PC-9 (cell line): ENCODE measurements at regions not wholly inside any gene's neighbourhood (a gene's known extent, or its start where the extent isn't known, plus 50 kb on each side); places are given as distances from the start of the nearest gene placed in this dataset.

Experiments used
- CTCF ChIP-seq: fragments of 200-600 bp; sonication (generic); conservative IDR thresholded peaks from 2 replicates; pipeline ENCODE4 v1.6.1; 2017; ENCODE audit warnings: mixed run types, antibody characterized with exemption, mild to moderate bottlenecking, moderate library complexity
- EZH2 ChIP-seq: fragments of 200-600 bp; sonication (generic); IDR thresholded peaks from 2 replicates; pipeline ENCODE4 v1.8.0; 2017; ENCODE audit warnings: antibody characterized with exemption, low read depth

GRCh38 chr2:15714002-15714401 is 122.3 kb downstream of the DDX1 start:
- TF ChIP-seq EZH2 = no peak
- TF ChIP-seq CTCF = no peak
